Panc1 (cell line): ENCODE measurements at regions not wholly inside any gene's neighbourhood (a gene's known extent, or its start where the extent isn't known, plus 50 kb on each side); places are given as distances from the start of the nearest gene placed in this dataset.

Source experiments
- CTCF ChIP-seq: fragments of 450-650 bp; IDR thresholded peaks from 2 replicates; pipeline ENCODE4 v1.5.1; 2017; ENCODE audit warnings: mild to moderate bottlenecking
- POLR2AphosphoS5 ChIP-seq: IDR thresholded peaks from 2 replicates; pipeline ENCODE4 v1.6.1; 2012; ENCODE audit warnings: mild to moderate bottlenecking, low read depth, low read length, moderate library complexity
- REST ChIP-seq, 2 experiments: IDR thresholded peaks; 2 replicates each; pipeline ENCODE4 v1.6.1; 2011 to 2012; ENCODE audit warnings: low read depth in 2 of 2, control low read depth in 1 of 2, low read length in 1 of 2, mild to moderate bottlenecking in 1 of 2, moderate library complexity in 1 of 2; ENCODE audit not compliant: insufficient read depth in 1 of 2
- SIN3A ChIP-seq: IDR thresholded peaks from 2 replicates; pipeline ENCODE4 v1.6.1; 2012; ENCODE audit warnings: low read depth, mild to moderate bottlenecking, low read length, moderate library complexity, borderline replicate concordance; ENCODE audit not compliant: insufficient read depth

- TF ChIP-seq REST (IDR thresholded peaks at IDR 0.05; ENCODE audit: insufficient read depth in 1 of 2, low read depth in 2 of 2, low read length in 1 of 2) (no peak), CTCF (no peak), POLR2AphosphoS5 (no peak), SIN3A (no peak)
Observed at GRCh38 chr13:62331384-62331783, 915.7 kb upstream of the PCDH20 start.
